ENCODE measurements at regions not wholly inside any gene's neighbourhood (a gene's known extent, or its start where the extent isn't known, plus 50 kb on each side); places are given as distances from the start of the nearest gene placed in this dataset.

GRCh38 chr5:128641861-128642260 is 103.8 kb upstream of the FBN2 start:
- TF ChIP-seq POLR2A (IDR thresholded peaks at IDR 0.05) (no peak), CTCF (IDR thresholded peaks at IDR 0.05) (no peak)

Data from Peyer's patch (tissue), 4 donors.